Cardiac muscle cell (in vitro differentiated cells and primary cell): ENCODE measurements at regions not wholly inside any gene's neighbourhood (a gene's known extent, or its start where the extent isn't known, plus 50 kb on each side); places are given as distances from the start of the nearest gene placed in this dataset.

ENCODE experiments used
- DNase-seq, 2 donors: peaks; one replicate each; pipeline versions ENCODE4 v3.0.0 to v3.0.0-alpha.2; 2010 to 2017; ENCODE audit warnings: low read depth in 1 of 2, low spot score in 1 of 2
- H3K27ac ChIP-seq: fragments of 200-600 bp; sonication (generic); 2 replicates; pipeline ENCODE4 v1.5.1; 2016
- H3K27me3 ChIP-seq: fragments of 200-600 bp; sonication (generic); 2 replicates; pipeline ENCODE4 v1.6.0; 2016; ENCODE audit warnings: control low read depth
- H3K36me3 ChIP-seq: fragments of 200-600 bp; sonication (generic); 2 replicates; pipeline ENCODE4 v1.5.1; 2016; ENCODE audit warnings: control low read depth
- H3K4me1 ChIP-seq: fragments of 200-600 bp; sonication (generic); 2 replicates; pipeline ENCODE4 v1.8.1; 2017; ENCODE audit warnings: low read depth, mild to moderate bottlenecking, mixed run types
- H3K4me3 ChIP-seq: fragments of 200-600 bp; sonication (generic); 2 replicates; pipeline ENCODE4 v1.5.1; 2016; ENCODE audit warnings: mild to moderate bottlenecking
- H3K9me3 ChIP-seq: fragments of 200-600 bp; sonication (generic); 2 replicates; pipeline ENCODE4 v1.5.1; 2017; ENCODE audit warnings: low read depth, mild to moderate bottlenecking, control low read depth
- TF ChIP-seq, protein P1 (sequence below): IDR thresholded peaks from 2 replicates; pipeline ENCODE4 v1.5.1; 2012; ENCODE audit warnings: low read depth, mild to moderate bottlenecking, low read length

DNA sequence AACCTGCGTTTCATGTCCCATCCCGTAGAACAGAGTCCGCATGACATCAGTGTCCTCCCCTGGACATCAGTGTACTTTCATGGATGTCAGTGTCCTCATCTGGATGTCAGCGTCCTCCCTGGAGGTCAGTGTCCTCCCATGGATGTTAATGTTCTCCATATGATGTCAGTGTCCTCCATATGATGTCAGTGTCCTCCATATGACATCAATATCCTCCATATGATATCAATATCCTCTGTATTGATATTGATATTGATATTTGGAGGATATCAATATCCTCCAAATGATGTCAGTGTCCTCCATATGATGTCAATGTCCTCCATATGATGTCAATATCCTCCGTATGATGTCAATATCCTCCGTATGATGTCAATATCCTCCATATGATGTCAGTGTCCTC lies 284.9 kb downstream of the AJAP1 start:
- Histone ChIP-seq H3K27me3 (no peaks in the 10 kb centered on the region), H3K36me3 (no peaks in the 10 kb centered on the region), H3K4me3 (no peak overlapping the region), H3K9me3 (no peaks in the 10 kb centered on the region), H3K27ac (no peak overlapping the region), H3K4me1 (no peaks in the 10 kb centered on the region)
- TF ChIP-seq, protein P1, sequence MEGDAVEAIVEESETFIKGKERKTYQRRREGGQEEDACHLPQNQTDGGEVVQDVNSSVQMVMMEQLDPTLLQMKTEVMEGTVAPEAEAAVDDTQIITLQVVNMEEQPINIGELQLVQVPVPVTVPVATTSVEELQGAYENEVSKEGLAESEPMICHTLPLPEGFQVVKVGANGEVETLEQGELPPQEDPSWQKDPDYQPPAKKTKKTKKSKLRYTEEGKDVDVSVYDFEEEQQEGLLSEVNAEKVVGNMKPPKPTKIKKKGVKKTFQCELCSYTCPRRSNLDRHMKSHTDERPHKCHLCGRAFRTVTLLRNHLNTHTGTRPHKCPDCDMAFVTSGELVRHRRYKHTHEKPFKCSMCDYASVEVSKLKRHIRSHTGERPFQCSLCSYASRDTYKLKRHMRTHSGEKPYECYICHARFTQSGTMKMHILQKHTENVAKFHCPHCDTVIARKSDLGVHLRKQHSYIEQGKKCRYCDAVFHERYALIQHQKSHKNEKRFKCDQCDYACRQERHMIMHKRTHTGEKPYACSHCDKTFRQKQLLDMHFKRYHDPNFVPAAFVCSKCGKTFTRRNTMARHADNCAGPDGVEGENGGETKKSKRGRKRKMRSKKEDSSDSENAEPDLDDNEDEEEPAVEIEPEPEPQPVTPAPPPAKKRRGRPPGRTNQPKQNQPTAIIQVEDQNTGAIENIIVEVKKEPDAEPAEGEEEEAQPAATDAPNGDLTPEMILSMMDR: no peak
- no peak for DNase-seq

DNA sequence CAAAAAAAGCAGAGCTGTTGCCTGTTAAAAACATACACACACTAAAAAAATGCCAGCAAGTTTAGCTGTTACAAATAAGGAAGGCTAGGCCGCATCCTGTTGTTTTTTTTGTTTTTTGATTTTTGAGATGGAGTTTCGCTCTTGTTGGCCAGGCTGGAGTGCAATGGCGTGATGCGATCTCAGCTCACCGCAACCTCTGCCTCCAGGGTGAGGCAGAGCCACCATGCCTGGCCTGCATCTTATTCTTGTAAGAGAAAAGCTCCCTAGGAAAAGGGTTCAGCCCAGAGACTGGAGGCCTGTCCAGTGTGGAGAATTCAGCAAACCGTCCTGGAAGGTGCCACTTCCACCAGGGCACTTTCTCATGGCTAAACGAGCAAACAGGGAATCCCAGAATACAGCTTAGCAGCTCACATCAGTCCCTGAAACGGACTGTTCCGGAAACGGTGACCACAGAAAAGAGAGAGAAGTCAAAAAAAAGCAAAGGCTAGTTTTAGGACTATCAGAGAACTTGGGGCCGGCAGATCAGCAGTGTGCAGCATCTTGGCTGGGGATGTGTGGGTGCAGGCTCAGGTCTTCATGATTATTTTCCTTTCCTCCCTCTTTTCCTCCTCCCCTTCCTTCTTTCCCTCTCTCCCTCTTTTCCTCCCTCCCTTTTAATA lies 283.6 kb downstream of the AJAP1 start:
- no peak for DNase-seq
- Histone ChIP-seq H3K9me3 (no peaks in the 10 kb centered on the region), H3K4me1 (no peaks in the 10 kb centered on the region), H3K36me3 (no peaks in the 10 kb centered on the region), H3K27ac (no peak overlapping the region), H3K27me3 (no peaks in the 10 kb centered on the region), H3K4me3 (no peak overlapping the region)
- TF ChIP-seq, protein P1: no peak

DNA sequence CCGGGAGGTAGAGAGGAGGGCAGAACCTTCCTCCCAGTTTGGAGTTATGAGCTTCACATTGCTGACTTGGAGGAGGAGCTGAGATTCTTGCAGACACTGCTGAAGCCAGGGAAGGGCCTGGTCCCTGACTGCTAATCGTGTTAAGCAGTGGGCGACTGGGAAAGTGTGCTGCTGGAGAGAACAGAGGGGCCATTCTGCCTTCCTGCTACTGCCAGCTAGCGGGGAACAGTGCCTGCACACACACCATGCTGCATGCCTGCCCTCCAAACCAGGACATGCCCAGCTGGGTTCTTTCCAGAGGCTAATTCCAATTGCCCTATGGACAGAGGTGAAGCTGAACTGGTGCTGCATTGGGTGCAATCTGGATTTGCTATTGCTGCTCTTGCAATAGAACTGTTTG lies 281.4 kb downstream of the AJAP1 start:
- no peak for DNase-seq
- Histone ChIP-seq H3K27ac (no peak overlapping the region), H3K4me3 (no peak overlapping the region), H3K4me1 (no peaks in the 10 kb centered on the region), H3K36me3 (no peaks in the 10 kb centered on the region), H3K27me3 (no peaks in the 10 kb centered on the region), H3K9me3 (no peaks in the 10 kb centered on the region)
- TF ChIP-seq, protein P1: no peak

DNA sequence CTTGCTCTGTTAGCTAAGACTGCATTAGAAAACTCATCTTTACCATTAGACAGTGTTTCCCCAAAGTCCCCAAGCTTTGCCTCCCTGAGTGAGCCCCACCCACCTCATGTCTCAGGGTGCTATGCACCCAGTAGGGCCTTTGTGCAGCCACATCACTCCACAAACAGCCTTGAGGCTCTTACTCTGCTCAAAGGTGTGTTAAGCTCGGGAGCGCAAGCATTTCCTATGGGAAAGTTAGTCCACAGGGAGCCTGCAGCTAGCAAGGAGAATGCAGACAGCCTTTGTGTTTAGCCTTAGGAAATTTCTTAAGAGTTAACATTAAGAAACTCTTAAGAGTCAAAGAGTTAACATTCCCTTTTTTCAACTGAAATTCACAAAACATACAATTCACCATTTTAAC lies 278.8 kb downstream of the AJAP1 start:
- no peak overlapping the region for H3K4me3 ChIP-seq
- H3K9me3 ChIP-seq: no peaks in the 10 kb centered on the region
- no peaks in the 10 kb centered on the region for H3K27me3 ChIP-seq
- TF ChIP-seq, protein P1: no peak
- H3K36me3 ChIP-seq: no peaks in the 10 kb centered on the region
- H3K4me1 ChIP-seq: no peaks in the 10 kb centered on the region
- no peak for DNase-seq
- H3K27ac ChIP-seq: no peak overlapping the region

DNA sequence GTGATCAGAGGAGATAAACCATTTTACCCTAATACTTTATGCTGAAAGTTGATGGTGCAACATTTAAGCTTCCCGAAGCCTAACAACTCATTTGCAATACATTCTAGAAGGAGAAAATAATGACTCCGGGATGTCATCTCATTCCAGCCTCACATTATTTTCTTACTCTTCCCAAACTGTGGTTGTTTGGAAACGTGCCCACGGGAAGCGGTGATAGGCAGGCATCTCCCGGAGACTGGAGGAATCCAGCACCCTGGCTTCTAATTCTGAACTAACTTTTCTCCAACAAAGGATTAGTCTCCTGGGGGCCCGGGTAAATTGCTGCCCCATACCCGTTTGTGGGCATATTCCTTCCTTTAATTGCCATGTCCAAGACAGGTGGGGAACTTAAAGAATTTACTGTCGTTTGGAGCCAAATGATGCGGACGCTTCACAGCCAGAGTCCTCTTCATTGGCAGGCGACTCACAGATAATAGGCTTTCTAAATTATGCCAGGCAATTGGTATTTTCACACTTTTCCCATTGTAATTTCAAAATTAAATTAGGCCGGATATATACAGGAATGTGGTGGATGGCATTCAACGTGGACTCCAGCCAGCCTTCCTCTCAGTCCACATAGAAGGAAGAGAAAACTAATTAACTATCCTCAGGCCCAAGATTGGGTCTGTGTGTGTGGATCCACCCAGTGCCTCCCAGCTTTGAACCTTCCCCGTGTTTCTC lies 278.1 kb downstream of the AJAP1 start:
- Histone ChIP-seq H3K4me3 (no peak overlapping the region), H3K27ac (no peak overlapping the region), H3K4me1 (no peaks in the 10 kb centered on the region), H3K36me3 (no peaks in the 10 kb centered on the region), H3K9me3 (no peaks in the 10 kb centered on the region), H3K27me3 (no peaks in the 10 kb centered on the region)
- TF ChIP-seq, protein P1: no peak
- no peak for DNase-seq
